ENCODE measurements at regions not wholly inside any gene's neighbourhood (a gene's known extent, or its start where the extent isn't known, plus 50 kb on each side); places are given as distances from the start of the nearest gene placed in this dataset.

DNA sequence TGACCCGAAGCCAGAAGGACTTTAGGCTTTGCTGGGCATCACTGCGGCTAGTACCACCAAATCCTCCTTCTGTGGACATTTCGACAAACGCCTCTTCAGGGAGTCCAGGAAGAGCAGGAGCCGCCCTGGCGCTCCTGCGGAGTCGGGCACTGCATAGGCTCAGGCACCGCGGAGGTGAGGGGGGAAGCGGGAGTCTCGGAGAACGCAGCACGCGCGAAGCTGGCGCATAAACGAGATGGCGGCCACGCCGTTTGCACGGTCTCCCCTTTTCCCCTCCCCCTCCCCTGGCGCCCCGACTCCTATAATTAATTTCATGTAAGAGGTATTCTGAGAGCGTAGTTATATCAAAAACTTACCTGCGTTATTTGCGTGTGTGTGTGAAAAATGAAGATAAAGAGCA, 137.8 kb upstream of the GAS1 start:
- no peak for DNase-seq (ENCODE audit: low read depth in 2 of 2)

DNA sequence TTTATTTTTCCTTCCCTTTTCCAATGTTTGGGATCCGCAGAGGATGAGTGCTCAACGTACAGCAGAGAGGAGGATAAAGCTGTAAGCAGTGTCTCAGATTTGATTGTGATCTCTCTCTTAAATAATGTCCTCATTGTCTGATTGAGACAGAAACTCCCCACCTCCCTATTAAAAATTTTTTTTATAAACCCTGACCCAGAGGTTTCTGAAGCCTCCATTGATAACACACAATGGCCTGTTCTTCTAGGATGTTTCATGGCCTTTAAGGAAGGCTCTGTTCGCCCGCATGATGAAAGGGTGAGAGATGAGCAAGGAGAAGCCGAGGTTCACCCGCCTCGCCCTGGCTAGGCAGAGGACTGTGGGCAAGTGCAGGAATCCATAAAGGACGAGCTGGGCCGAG, 138.2 kb upstream of the GAS1 start:
- DNase-seq (ENCODE audit: low read depth in 2 of 2) = no peak

DNA sequence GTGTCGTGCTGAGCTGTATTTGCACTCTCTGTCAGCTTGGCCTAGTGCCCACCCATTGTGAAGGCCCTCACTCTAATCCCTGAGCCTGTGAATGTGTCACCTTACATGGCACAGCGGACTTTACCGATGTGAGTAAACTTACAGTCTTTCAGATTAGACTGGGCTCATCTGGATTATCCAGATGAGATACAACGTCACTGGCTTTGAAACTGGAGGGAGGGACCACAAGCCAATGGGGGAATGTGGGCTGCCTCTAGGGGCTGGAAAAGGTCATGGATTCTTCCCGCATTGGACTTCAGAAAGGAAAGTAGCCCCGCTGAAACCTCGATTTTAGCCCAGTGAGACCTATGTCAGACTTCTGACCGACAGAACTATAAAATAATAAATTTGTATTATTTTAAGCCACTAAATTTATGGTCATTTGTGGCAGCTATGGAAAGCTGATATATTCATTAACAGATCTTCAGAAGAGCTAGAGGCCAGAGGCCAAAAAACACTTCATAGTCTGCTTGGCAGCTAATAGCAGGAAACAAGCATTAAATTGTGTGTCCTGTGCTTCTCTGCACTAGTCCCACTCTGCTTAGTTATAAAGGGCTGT, 139.0 kb upstream of the GAS1 start:
- DNase-seq (ENCODE audit: low read depth in 2 of 2) = peak; percentile 27 to 78

- DNase-seq (ENCODE audit: low read depth in 2 of 2) = no peak
These were observed 139.9 kb upstream of the GAS1 start for GRCh38 chr9:87087197-87087596.

- no peak for DNase-seq (ENCODE audit: low read depth in 2 of 2)
These were observed 140.9 kb upstream of the GAS1 start for GRCh38 chr9:87088192-87088591.

DNA sequence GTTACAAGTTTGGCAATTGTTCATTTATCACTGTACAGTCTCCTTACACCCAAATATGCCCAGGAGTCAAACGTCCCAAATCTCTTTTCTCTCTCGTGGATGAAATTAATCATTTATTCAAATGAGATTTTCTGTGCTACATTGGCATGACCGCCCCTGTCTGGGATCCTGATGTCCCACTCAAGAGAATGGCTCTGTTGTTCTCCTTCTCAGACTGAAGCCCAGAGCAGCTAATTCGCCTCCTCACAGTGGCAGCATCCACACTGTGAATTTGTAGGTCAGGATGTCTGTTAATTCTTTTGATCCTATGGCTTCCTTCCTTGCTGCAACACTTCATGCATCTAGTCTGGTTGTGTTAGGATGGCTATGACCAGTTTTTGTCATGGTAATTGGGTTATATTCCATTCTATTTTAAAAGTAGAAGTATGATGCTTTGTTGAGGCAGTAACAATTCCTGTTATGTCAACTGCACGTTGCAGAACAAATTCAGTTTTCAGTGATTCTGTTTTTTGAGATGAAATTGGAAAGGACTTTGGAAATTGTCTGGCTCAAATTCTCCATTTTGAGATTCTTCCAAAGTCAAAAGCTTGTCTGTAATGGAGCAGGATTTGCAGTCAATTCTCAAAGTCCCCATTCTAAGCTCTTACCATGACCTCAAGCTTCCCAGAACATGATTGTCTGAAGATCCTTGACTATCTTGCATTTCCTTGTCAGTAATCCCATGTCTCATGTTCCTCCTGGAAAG, 141.5 kb upstream of the GAS1 start:
- DNase-seq (ENCODE audit: low read depth in 2 of 2) = no peak

DNA sequence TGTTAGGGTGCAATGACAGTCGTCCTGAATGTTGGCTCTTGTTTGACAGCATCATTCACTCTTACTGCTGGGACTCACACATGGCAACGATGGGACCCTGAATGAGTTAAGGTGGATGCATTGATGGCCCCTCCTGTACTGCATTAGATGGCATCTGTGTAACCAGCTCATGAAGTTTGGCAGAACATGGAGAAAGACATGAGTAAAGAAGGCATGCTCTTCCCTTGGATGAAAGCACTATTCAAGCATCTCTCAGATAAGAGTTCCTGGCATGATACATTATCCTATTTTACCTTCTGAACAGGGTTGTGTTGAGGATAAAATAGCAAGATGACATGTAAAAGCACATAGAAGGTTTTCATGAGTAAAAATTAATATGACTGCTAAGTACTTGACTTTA, 142.2 kb upstream of the GAS1 start:
- DNase-seq (ENCODE audit: low read depth in 2 of 2) = no peak

GRCh38 chr9:87089929-87090328, 142.6 kb upstream of the GAS1 start:
- DNase-seq (ENCODE audit: low read depth in 2 of 2) = no peak

GRCh38 chr9:87093777-87094176, 146.5 kb upstream of the GAS1 start:
- no peak for DNase-seq (ENCODE audit: low read depth in 2 of 2)

DNA sequence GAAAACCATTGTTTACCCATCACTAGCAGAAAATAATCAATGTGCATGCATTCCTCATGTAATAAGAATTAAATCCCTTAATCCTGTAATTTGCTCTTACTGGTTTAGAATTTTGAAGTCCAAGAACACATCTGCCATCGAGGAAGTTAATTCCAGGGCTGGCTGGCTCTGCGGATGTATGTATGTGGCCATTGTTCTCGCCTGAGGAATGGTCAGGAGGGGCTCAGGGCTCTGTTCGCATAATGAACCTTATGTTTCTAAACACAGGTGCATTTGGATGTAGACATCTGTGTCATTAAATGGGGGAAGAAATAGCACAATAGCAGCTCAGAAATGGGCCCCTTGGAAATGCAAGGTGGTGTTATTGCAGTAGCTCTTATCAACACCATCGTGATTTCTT, 148.6 kb upstream of the GAS1 start:
- no peak for DNase-seq (ENCODE audit: low read depth in 2 of 2)

DNA sequence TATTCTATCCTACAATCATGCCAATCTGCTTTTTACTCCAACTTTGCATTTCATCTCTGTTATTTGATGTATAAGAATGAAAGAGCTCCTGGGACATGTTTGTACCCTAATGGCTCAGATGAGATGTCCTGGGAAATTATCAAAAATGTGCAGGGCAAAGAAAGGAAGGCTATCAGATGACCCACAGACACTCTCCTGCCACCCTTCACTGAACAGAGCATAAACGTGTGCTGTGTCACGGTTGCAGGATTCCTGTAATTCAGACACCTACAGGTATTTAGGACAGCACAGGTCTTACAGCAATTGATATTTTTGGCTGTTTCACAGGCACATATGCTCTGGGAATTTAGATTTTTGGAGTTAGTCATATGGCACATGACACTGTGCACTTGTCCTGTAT, 149.2 kb upstream of the GAS1 start:
- no peak for DNase-seq (ENCODE audit: low read depth in 2 of 2)

GRCh38 chr9:87097238-87097637, 149.9 kb upstream of the GAS1 start:
- DNase-seq (ENCODE audit: low read depth in 2 of 2) = no peak

GRCh38 chr9:87099407-87099806, 152.1 kb upstream of the GAS1 start:
- DNase-seq (ENCODE audit: low read depth in 2 of 2) = no peak

DNA sequence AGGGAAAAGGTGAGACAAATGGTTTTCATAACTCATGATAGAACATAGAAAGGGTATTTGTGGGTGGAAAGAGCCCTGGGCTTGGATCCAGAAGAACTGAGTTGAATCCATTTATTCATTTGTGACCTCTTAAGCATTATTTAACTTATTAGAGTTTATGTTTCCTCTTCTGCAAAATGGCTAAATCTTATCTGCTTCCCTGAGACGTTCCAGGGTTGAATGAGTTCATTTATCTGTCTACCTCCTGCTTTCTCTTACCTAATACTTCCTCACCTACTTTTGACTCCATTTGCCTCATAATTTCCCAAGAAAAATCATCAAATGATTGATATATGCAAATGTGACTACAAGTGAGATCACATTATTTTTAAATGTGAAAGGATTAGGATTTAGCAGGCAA, 152.7 kb upstream of the GAS1 start:
- DNase-seq (ENCODE audit: low read depth in 2 of 2) = no peak

DNA sequence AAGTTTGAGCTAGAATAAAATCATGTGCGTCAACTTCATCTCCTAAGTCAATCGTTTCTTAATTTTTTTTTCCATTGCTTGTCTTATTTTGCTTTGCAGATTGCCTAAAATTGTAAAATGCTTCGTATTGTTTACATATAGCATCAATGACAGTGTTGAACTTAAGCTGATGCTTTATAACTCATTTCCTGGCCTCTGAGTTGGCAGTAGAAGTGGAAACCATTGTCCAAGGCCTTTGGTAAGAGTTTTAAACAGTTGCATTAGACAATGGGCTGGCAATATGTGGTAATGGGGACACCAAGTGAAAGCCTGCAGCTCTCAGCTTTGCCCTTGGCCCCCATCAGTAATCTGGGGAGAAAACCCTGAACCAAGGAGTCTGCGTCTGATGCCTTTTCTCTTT, 154.8 kb upstream of the GAS1 start:
- DNase-seq (ENCODE audit: low read depth in 2 of 2) = peak in 1 of 2 donors; percentile 16

GRCh38 chr9:87107072-87107471, 159.8 kb upstream of the GAS1 start:
- peak in 1 of 2 donors; percentile 4 for DNase-seq (ENCODE audit: low read depth in 2 of 2)

DNA sequence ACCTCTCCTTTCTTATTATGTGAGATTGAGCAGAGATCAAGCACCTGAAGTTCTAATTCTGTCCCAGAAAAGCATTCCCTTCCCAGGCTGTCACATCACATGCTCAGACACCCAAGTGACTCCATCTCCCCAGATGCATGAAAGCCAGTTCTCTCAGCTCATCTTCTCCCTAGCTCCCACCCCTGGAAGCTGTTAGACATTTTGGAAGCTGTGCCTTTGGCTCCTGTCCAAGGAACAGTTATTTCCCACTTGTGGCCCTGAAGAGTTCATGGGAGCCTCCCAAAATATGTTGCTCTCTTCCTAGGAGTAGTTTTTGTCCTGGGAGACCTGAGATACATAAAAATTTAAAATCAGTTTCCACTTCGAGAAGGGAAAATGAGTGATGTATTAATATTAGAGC, 161.4 kb upstream of the GAS1 start:
- no peak for DNase-seq (ENCODE audit: low read depth in 2 of 2)

- DNase-seq (ENCODE audit: low read depth in 2 of 2) = no peak
These were observed 161.9 kb upstream of the GAS1 start for GRCh38 chr9:87109231-87109631.

DNA sequence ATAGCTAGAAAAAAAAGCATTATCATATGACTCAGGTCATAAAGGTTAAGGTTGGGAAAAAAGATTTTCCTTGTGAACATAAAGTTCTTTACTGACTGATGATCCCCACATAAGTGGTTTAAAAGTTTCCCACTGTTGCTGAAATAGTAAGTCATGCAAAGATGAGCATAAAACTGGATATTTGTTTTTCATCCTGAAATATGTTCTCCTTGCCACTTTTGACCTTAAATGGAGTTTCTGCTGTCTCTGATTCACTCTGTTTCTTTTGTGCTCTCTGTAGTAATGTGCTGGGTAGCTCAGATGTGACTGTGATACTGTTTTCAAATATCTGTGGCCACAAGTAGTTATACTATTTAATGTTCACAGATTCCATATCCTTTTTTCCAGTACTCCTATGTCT, 162.5 kb upstream of the GAS1 start:
- no peak for DNase-seq (ENCODE audit: low read depth in 2 of 2)

- DNase-seq (ENCODE audit: low read depth in 2 of 2) = no peak
These were observed 163.7 kb upstream of the GAS1 start for GRCh38 chr9:87111010-87111409.

DNA sequence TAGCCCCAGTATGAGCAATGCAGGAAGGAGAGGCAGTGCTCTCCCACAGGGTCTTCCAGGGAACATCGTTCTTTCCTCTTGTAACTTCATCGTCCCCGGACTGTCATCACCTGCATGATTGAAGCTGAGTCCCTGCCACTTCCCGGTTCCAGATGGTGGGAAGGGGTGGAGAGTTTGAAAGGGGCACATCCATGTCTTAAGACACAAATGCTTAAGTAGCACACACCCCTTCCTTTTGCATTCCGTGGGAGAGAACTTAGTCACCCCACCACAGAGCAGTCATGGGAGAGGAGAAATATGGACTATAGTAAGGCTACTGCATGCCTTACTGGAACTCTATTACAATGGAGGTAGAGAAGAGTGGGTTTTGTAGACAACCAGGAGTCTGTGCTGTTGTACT, 165.3 kb upstream of the GAS1 start:
- DNase-seq (ENCODE audit: low read depth in 2 of 2) = no peak

DNA sequence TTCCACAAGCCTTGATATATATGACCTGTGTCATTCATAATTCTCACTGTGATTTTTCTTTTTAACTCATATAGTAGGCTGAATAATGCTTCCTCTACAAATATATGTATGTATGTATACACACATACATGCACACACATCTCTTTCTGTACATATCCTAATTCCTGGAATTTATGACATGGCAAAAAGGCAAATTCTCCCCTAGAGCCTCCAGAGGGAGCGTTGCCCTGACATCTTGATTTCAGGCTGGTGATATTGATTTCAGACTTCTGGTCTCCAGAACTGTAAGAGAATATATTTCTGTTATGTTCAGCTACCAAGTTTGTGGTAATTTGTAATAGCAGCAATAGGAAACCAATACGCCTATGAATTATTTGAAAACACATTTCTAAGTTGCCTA, 166.6 kb upstream of the GAS1 start:
- no peak for DNase-seq (ENCODE audit: low read depth in 2 of 2)

GRCh38 chr9:87115785-87116184, 168.5 kb upstream of the GAS1 start:
- DNase-seq (ENCODE audit: low read depth in 2 of 2) = no peak

DNA sequence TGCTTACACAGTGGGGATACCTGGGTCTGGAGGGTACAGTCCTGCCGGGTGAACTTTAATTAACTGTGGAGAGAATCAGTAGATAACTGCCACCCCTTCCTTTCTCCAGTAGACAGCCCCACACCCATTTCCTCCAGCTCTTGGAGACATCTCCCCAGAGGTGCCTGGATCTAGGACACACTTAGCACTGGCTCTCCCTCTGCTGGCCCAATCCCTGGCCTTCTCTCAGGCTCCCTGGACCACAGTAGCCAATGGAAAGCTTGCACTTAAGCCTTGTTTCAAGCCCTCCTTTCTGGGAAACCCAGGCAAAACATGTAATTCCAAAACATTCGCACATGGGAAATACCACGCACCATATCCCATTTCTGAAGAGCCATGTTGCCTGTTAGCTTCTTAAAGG, 169.2 kb upstream of the GAS1 start:
- no peak for DNase-seq (ENCODE audit: low read depth in 2 of 2)

Measured in dermis microvascular lymphatic vessel endothelial cell (primary cell).